WTC11 (cell line): ENCODE measurements at regions not wholly inside any gene's neighbourhood (a gene's known extent, or its start where the extent isn't known, plus 50 kb on each side); places are given as distances from the start of the nearest gene placed in this dataset.

Experiments
- ATAC-seq: fragments of 200-7000 bp; cut with Tn5 transposase; 2 replicates; pipeline ENCODE4 v1.10.0; 2021; ENCODE audit warnings: mild to moderate bottlenecking, moderate library complexity
- CTCF ChIA-PET: fragments of 300-600 bp; sonication (Branson Sonifier 250); formaldehyde crosslinking; loops from one replicate; lab custom pipeline; 2021; ENCODE audit warnings: antibody characterized with exemption; lab: Charles Lee
- POLR2A ChIA-PET: fragments of 350-600 bp; sonication (Branson Sonifier 250); formaldehyde crosslinking; loops from one replicate; lab custom pipeline; 2021; ENCODE audit warnings: antibody characterized with exemption; lab: Charles Lee
- DNase-seq: peaks from one replicate; pipeline ENCODE4 v3.0.0; 2021; ENCODE audit warnings: low spot score
- H3K27ac Mint-ChIP-seq: 2 replicates; pipeline ENCODE4 v1.8.0; 2021; ENCODE audit warnings: mixed read lengths
- H3K27me3 Mint-ChIP-seq: 2 replicates; pipeline ENCODE4 v1.8.0; 2021; ENCODE audit warnings: low read depth, mild to moderate bottlenecking, moderate library complexity, mixed read lengths
- H3K36me3 Mint-ChIP-seq: 2 replicates; pipeline ENCODE4 v1.8.0; 2021; ENCODE audit warnings: mixed read lengths
- H3K4me1 Mint-ChIP-seq: 2 replicates; pipeline ENCODE4 v1.8.0; 2022; ENCODE audit warnings: mixed read lengths
- H3K4me3 Mint-ChIP-seq: 2 replicates; pipeline ENCODE4 v1.8.0; 2021; ENCODE audit warnings: mild to moderate bottlenecking, moderate library complexity, mixed read lengths
- H3K9me3 Mint-ChIP-seq: 2 replicates; pipeline ENCODE4 v1.8.0; 2021; ENCODE audit warnings: mixed read lengths
- CREM ChIP-seq: sonication (generic); formaldehyde crosslinking; IDR thresholded peaks from 2 replicates; pipeline ENCODE4 v1.8.1; 2022; ENCODE audit warnings: mild to moderate bottlenecking, missing genetic modification reagents, moderate library complexity
- GABPB1 ChIP-seq: sonication (generic); formaldehyde crosslinking; IDR thresholded peaks from 2 replicates; pipeline ENCODE4 v1.8.1; 2023; ENCODE audit warnings: mild to moderate bottlenecking, missing genetic modification reagents
- GRHL2 ChIP-seq: fragments of 250-450 bp; sonication (Bioruptor Pico); IDR thresholded peaks from 2 replicates; pipeline ENCODE4 v1.8.0; 2022; ENCODE audit warnings: mild to moderate bottlenecking, moderate library complexity; ENCODE audit not compliant: insufficient replicate concordance, severe bottlenecking
- KAT7 ChIP-seq: sonication (generic); formaldehyde crosslinking; IDR thresholded peaks from 2 replicates; pipeline ENCODE4 v1.8.1; 2023; ENCODE audit warnings: missing genetic modification reagents, mild to moderate bottlenecking, borderline replicate concordance
- NFE2L1 ChIP-seq: sonication (generic); formaldehyde crosslinking; IDR thresholded peaks from 2 replicates; pipeline ENCODE4 v1.8.1; 2023; ENCODE audit warnings: missing genetic modification reagents
- NFYB ChIP-seq: sonication (generic); formaldehyde crosslinking; conservative IDR thresholded peaks from 2 replicates; pipeline ENCODE4 v1.8.0; 2022; ENCODE audit warnings: low read depth, missing genetic modification reagents
- NR1H2 ChIP-seq: sonication (generic); formaldehyde crosslinking; IDR thresholded peaks from 2 replicates; pipeline ENCODE4 v1.9.0; 2021; ENCODE audit warnings: mild to moderate bottlenecking, moderate library complexity, missing genetic modification reagents
- NR2C2 ChIP-seq: sonication (generic); formaldehyde crosslinking; IDR thresholded peaks from 2 replicates; pipeline ENCODE4 v1.8.0; 2022; ENCODE audit warnings: mild to moderate bottlenecking, missing genetic modification reagents
- RORB ChIP-seq: fragments of 250-450 bp; sonication (Bioruptor Pico); IDR thresholded peaks from 2 replicates; pipeline ENCODE4 v1.9.0; 2021; ENCODE audit warnings: mild to moderate bottlenecking
- SMAD3 ChIP-seq: sonication (generic); formaldehyde crosslinking; IDR thresholded peaks from 2 replicates; pipeline ENCODE4 v1.8.0; 2022; ENCODE audit warnings: missing genetic modification reagents, mild to moderate bottlenecking, borderline replicate concordance
- ZNF232 ChIP-seq: sonication (generic); formaldehyde crosslinking; IDR thresholded peaks from 2 replicates; pipeline ENCODE4 v1.8.0; 2022; ENCODE audit warnings: mild to moderate bottlenecking, missing genetic modification reagents
- ZNF416 ChIP-seq: fragments of 250-450 bp; sonication (Bioruptor Pico); IDR thresholded peaks from 2 replicates; pipeline ENCODE4 v1.9.0; 2021; ENCODE audit warnings: mild to moderate bottlenecking, inconsistent platforms
- ZNF671 ChIP-seq: fragments of 250-450 bp; sonication (Bioruptor Pico); IDR thresholded peaks from 2 replicates; pipeline ENCODE4 v1.8.0; 2021; ENCODE audit warnings: mild to moderate bottlenecking
- TF ChIP-seq, protein P1 (sequence below): fragments of 250-450 bp; sonication (Bioruptor Pico); conservative IDR thresholded peaks from 2 replicates; pipeline ENCODE4 v1.9.0; 2021; ENCODE audit warnings: mild to moderate bottlenecking
- TF ChIP-seq, protein P2 (sequence below): sonication (generic); formaldehyde crosslinking; IDR thresholded peaks from 2 replicates; pipeline ENCODE4 v1.8.0; 2022; ENCODE audit warnings: missing genetic modification reagents
- TF ChIP-seq, protein P3 (sequence below): fragments of 250-450 bp; sonication (Bioruptor Pico); IDR thresholded peaks from 2 replicates; pipeline ENCODE4 v1.9.0; 2021; ENCODE audit warnings: mild to moderate bottlenecking, borderline replicate concordance
- TF ChIP-seq, protein P4 (sequence below): sonication (generic); formaldehyde crosslinking; IDR thresholded peaks from 2 replicates; pipeline ENCODE4 v1.8.1; 2022; ENCODE audit warnings: missing genetic modification reagents, borderline replicate concordance
- TF ChIP-seq, protein P5 (sequence below): sonication (generic); formaldehyde crosslinking; IDR thresholded peaks from 2 replicates; pipeline ENCODE4 v1.8.1; 2022; ENCODE audit warnings: low read depth, missing genetic modification reagents, borderline replicate concordance

DNA sequence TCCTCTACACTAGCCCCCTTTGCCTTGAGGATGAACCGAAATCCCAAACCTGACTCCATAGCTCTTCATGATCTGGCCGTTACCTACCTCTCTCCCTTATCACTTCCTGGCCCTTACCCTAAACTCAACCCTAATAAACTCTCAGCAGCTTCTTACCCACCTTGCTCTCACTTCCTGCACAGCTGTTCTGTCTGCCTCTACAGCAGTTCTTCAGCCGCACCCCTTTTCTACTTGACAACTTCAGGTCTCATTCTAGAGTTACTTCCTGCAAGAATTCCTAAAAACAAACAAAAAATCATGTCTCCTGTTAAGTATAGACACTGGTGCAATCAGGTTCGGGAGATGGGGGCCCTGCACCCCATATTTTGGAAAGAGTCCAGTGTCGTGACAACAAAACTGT is 239.9 kb upstream of the CELF2 start:
- POLR2A ChIA-PET = interaction anchor here (0.6 kb wide), 1 partner anchor 155 kb away, joined by 5 read pairs; no protein-coding TSS in a partner anchor
- no peaks in the 10 kb centered on the region for H3K27me3 Mint-ChIP-seq
- H3K9me3 Mint-ChIP-seq = peaks cover 9% of the 10 kb centered on the region
- no peak overlapping the region for H3K27ac Mint-ChIP-seq
- TF ChIP-seq ZNF416 (CRISPR knock-in tag) = no peak
- TF ChIP-seq KAT7 (CRISPR knock-in tag) = no peak
- no peak for TF ChIP-seq NR1H2 (CRISPR knock-in tag)
- TF ChIP-seq, protein P1, sequence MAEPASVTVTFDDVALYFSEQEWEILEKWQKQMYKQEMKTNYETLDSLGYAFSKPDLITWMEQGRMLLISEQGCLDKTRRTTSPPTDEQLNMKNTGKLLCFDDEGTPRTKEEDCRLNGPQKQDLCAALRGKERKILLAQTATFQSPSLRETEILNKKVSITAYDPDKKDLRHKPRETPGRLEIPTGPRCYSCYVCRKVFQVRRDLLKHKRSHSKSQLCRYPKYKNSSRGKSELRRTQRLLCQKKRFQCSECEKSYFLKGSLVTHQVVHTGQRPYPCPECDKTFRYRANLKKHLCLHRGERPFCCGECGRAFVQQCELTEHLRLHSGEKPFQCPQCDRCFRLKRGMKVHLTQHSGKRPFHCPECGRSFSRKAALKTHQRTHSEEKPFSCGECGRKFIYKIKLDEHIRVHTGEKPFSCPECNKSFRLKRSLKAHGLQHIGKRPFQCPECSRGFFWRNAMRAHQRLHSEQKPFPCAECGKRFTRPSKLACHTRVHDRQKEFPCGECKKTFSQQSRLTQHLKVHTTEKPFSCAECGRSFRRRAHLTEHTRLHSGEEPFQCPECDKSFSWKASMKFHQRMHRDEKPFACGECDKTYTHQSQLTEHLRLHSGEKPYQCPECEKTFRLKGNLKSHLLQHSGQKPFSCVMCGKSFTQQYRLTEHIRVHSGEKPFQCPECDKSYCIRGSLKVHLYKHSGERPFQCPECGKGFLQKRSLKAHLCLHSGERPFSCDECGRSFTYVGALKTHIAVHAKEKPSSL (CRISPR knock-in tag) = no peak
- no peak for TF ChIP-seq RORB (CRISPR knock-in tag)
- no peak for DNase-seq
- no peaks in the 10 kb centered on the region for H3K36me3 Mint-ChIP-seq
- no peak overlapping the region for H3K4me3 Mint-ChIP-seq
- H3K4me1 Mint-ChIP-seq = no peaks in the 10 kb centered on the region
- CTCF ChIA-PET = no interaction called here
- no peak for ATAC-seq

DNA sequence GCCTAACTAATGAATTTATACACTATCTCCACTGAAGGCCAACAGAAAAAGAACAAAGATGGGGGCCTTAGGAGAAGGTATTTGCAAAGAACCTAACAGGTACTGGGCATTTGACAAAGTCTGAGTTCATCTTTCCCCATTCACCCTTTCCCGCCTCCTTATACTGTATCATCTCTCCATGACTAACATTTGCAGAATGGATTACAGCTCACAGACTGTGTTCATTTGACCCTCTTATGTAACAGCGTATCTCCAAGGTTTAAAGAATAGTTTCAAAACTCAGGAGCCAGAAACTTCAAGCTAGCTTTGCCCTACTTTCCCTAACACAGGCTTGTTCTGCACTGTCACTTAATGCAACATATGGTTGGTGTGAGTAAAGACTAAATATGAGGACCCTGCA is 238.7 kb upstream of the CELF2 start:
- no peaks in the 10 kb centered on the region for H3K4me1 Mint-ChIP-seq
- CTCF ChIA-PET = interaction anchor here (0.5 kb wide), 1 partner anchor 27 kb away, joined by 5 read pairs; no protein-coding TSS in a partner anchor

More for the DNA sequence above, 238.7 kb upstream of the CELF2 start:
- H3K27ac Mint-ChIP-seq = no peak overlapping the region
- ATAC-seq = no peak
- H3K9me3 Mint-ChIP-seq = peaks cover 16% of the 10 kb centered on the region
- TF ChIP-seq ZNF416 (CRISPR knock-in tag) (no peak), SMAD3 (CRISPR knock-in tag) (no peak), NR2C2 (CRISPR knock-in tag) (no peak), GRHL2 (CRISPR knock-in tag) (no peak), ZNF671 (CRISPR knock-in tag) (no peak), CREM (no peak), NFYB (no peak), NFE2L1 (CRISPR knock-in tag) (no peak), KAT7 (CRISPR knock-in tag) (no peak), GABPB1 (CRISPR knock-in tag) (no peak), ZNF232 (CRISPR knock-in tag) (no peak)
- TF ChIP-seq, protein P2, sequence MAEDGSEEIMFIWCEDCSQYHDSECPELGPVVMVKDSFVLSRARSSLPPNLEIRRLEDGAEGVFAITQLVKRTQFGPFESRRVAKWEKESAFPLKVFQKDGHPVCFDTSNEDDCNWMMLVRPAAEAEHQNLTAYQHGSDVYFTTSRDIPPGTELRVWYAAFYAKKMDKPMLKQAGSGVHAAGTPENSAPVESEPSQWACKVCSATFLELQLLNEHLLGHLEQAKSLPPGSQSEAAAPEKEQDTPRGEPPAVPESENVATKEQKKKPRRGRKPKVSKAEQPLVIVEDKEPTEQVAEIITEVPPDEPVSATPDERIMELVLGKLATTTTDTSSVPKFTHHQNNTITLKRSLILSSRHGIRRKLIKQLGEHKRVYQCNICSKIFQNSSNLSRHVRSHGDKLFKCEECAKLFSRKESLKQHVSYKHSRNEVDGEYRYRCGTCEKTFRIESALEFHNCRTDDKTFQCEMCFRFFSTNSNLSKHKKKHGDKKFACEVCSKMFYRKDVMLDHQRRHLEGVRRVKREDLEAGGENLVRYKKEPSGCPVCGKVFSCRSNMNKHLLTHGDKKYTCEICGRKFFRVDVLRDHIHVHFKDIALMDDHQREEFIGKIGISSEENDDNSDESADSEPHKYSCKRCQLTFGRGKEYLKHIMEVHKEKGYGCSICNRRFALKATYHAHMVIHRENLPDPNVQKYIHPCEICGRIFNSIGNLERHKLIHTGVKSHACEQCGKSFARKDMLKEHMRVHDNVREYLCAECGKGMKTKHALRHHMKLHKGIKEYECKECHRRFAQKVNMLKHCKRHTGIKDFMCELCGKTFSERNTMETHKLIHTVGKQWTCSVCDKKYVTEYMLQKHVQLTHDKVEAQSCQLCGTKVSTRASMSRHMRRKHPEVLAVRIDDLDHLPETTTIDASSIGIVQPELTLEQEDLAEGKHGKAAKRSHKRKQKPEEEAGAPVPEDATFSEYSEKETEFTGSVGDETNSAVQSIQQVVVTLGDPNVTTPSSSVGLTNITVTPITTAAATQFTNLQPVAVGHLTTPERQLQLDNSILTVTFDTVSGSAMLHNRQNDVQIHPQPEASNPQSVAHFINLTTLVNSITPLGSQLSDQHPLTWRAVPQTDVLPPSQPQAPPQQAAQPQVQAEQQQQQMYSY (CRISPR knock-in tag) = no peak
- TF ChIP-seq, protein P3, sequence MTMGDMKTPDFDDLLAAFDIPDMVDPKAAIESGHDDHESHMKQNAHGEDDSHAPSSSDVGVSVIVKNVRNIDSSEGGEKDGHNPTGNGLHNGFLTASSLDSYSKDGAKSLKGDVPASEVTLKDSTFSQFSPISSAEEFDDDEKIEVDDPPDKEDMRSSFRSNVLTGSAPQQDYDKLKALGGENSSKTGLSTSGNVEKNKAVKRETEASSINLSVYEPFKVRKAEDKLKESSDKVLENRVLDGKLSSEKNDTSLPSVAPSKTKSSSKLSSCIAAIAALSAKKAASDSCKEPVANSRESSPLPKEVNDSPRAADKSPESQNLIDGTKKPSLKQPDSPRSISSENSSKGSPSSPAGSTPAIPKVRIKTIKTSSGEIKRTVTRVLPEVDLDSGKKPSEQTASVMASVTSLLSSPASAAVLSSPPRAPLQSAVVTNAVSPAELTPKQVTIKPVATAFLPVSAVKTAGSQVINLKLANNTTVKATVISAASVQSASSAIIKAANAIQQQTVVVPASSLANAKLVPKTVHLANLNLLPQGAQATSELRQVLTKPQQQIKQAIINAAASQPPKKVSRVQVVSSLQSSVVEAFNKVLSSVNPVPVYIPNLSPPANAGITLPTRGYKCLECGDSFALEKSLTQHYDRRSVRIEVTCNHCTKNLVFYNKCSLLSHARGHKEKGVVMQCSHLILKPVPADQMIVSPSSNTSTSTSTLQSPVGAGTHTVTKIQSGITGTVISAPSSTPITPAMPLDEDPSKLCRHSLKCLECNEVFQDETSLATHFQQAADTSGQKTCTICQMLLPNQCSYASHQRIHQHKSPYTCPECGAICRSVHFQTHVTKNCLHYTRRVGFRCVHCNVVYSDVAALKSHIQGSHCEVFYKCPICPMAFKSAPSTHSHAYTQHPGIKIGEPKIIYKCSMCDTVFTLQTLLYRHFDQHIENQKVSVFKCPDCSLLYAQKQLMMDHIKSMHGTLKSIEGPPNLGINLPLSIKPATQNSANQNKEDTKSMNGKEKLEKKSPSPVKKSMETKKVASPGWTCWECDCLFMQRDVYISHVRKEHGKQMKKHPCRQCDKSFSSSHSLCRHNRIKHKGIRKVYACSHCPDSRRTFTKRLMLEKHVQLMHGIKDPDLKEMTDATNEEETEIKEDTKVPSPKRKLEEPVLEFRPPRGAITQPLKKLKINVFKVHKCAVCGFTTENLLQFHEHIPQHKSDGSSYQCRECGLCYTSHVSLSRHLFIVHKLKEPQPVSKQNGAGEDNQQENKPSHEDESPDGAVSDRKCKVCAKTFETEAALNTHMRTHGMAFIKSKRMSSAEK (CRISPR knock-in tag) = no peak
- TF ChIP-seq, protein P4, sequence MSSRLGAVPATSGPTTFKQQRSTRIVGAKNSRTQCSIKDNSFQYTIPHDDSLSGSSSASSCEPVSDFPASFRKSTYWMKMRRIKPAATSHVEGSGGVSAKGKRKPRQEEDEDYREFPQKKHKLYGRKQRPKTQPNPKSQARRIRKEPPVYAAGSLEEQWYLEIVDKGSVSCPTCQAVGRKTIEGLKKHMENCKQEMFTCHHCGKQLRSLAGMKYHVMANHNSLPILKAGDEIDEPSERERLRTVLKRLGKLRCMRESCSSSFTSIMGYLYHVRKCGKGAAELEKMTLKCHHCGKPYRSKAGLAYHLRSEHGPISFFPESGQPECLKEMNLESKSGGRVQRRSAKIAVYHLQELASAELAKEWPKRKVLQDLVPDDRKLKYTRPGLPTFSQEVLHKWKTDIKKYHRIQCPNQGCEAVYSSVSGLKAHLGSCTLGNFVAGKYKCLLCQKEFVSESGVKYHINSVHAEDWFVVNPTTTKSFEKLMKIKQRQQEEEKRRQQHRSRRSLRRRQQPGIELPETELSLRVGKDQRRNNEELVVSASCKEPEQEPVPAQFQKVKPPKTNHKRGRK (CRISPR knock-in tag) = no peak
- TF ChIP-seq, protein P1 (CRISPR knock-in tag) = no peak
- TF ChIP-seq, protein P5, sequence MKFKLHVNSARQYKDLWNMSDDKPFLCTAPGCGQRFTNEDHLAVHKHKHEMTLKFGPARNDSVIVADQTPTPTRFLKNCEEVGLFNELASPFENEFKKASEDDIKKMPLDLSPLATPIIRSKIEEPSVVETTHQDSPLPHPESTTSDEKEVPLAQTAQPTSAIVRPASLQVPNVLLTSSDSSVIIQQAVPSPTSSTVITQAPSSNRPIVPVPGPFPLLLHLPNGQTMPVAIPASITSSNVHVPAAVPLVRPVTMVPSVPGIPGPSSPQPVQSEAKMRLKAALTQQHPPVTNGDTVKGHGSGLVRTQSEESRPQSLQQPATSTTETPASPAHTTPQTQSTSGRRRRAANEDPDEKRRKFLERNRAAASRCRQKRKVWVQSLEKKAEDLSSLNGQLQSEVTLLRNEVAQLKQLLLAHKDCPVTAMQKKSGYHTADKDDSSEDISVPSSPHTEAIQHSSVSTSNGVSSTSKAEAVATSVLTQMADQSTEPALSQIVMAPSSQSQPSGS = no peak
- peaks cover 2% of the 10 kb centered on the region; the same call in 1 of the 2 replicates for H3K36me3 Mint-ChIP-seq
- DNase-seq = no peak
- POLR2A ChIA-PET = no interaction called here
- no peaks in the 10 kb centered on the region for H3K27me3 Mint-ChIP-seq
- H3K4me3 Mint-ChIP-seq = no peak overlapping the region
